ENCODE measurements at regions not wholly inside any gene's neighbourhood (a gene's known extent, or its start where the extent isn't known, plus 50 kb on each side); places are given as distances from the start of the nearest gene placed in this dataset.

- TF ChIP-seq, protein P1, sequence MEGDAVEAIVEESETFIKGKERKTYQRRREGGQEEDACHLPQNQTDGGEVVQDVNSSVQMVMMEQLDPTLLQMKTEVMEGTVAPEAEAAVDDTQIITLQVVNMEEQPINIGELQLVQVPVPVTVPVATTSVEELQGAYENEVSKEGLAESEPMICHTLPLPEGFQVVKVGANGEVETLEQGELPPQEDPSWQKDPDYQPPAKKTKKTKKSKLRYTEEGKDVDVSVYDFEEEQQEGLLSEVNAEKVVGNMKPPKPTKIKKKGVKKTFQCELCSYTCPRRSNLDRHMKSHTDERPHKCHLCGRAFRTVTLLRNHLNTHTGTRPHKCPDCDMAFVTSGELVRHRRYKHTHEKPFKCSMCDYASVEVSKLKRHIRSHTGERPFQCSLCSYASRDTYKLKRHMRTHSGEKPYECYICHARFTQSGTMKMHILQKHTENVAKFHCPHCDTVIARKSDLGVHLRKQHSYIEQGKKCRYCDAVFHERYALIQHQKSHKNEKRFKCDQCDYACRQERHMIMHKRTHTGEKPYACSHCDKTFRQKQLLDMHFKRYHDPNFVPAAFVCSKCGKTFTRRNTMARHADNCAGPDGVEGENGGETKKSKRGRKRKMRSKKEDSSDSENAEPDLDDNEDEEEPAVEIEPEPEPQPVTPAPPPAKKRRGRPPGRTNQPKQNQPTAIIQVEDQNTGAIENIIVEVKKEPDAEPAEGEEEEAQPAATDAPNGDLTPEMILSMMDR (conservative IDR thresholded peaks at IDR 0.05; ENCODE audit: low read length), result no peak
- peak; percentile 77 for DNase-seq (ENCODE audit: low read depth)
- H3K4me3 ChIP-seq (ENCODE audit: low read length), result no peak overlapping the region
These were observed 178.3 kb downstream of the SNX19 start for GRCh38 chr11:130737866-130738431.

- DNase-seq (ENCODE audit: low read depth), result peak; percentile 42
- no peak overlapping the region for H3K4me3 ChIP-seq (ENCODE audit: low read length)
- TF ChIP-seq, protein P1 (conservative IDR thresholded peaks at IDR 0.05; ENCODE audit: low read length), result no peak
These were observed 177.7 kb downstream of the SNX19 start for GRCh38 chr11:130738611-130739010.

- no peak overlapping the region for H3K4me3 ChIP-seq (ENCODE audit: low read length)
- peak; percentile 22 for DNase-seq (ENCODE audit: low read depth)
- TF ChIP-seq, protein P1 (conservative IDR thresholded peaks at IDR 0.05; ENCODE audit: low read length), result no peak
These were observed 175.5 kb downstream of the SNX19 start for GRCh38 chr11:130740819-130741218.

- TF ChIP-seq, protein P1 (conservative IDR thresholded peaks at IDR 0.05; ENCODE audit: low read length), result no peak
- no peak for DNase-seq (ENCODE audit: low read depth)
- H3K4me3 ChIP-seq (ENCODE audit: low read length), result no peak overlapping the region
These were observed 171.5 kb downstream of the SNX19 start for GRCh38 chr11:130744794-130745193.

DNA sequence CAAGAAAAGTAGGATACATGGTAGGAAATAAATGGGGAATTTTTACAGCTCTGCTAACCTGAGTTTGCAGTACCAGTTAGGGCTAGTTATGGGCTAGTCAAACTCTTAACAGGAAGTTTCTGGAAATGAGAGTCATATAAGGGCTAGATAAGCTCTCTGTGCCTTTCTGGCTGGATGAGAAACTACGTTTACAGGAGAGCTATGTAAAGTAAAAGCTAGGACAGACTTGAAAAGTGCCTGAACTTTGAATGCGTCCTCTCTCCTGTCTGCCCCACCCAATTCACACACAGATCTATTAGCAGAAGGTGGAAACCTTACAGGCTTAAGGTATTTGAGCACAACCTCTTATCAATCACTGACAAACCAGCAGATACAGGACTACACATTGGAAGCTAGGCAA is 167.1 kb downstream of the SNX19 start:
- DNase-seq (ENCODE audit: low read depth), result no peak
- TF ChIP-seq, protein P1 (conservative IDR thresholded peaks at IDR 0.05; ENCODE audit: low read length), result no peak
- no peak overlapping the region for H3K4me3 ChIP-seq (ENCODE audit: low read length)

DNA sequence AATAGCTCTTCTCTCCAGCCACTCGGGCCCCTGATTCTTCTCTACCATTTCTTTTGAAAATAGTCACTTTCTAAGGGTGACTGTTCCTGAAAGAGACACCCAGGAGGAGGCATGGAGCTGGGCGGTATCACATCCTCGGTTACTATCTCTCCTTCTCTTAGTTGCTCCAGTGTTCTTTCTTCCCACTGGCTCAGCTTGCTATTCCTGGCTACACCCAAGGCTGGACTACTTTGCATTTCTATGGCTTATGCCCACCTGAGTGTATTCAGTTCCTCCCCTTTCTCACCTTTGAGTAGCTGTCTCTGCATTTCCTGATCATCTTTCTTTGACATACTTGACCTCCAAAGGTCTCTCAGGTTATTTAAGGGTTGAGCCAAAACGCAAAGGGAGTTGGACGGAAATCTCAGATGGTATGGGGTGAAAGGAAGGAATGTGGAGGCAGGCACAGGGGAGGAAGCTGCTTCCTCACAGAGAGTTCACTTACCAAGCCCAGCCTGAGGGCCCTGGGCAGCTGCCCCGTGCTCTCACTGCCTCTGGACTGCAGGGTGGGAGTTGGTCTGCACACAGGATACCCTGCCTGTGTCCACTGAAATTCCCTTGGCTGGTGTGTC is 155.7 kb downstream of the SNX19 start:
- TF ChIP-seq, protein P1 (conservative IDR thresholded peaks at IDR 0.05; ENCODE audit: low read length), result no peak
- no peak overlapping the region for H3K4me3 ChIP-seq (ENCODE audit: low read length)
- no peak for DNase-seq (ENCODE audit: low read depth)

DNA sequence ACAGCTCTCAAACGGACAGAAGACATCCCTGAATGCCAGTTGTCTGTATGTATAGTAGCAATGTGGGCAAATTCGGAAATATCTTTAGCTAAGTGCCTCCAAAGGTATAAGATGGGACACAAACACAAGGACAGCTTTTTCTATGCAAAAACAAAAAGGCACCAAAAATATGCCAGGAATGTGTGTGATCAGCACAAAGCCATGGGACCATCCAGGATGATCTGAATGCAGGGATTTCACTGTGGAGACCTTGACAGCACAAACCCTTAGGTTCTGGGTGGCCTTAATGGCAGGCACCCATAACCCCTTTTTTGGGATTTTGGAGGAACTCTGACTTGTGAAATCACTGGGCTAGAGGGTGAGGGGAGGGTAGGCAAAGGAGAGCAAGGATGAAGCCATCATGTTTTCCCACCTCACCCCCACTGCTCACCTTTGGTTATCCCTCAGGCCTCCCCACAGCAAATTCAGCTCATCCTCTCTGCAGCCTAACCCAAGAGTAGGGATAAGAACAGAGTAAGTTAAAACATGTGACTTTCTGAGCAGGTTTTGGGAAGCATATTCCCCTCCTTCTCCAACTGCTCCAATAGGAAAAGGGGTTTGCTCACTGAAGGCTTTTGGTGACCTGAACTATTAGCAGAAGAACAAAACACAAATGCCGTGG is 154.6 kb downstream of the SNX19 start:
- DNase-seq (ENCODE audit: low read depth), result no peak
- no peak overlapping the region for H3K4me3 ChIP-seq (ENCODE audit: low read length)
- TF ChIP-seq, protein P1 (conservative IDR thresholded peaks at IDR 0.05; ENCODE audit: low read length), result no peak

Data from AG10803 (cell line).